HCT116 (cell line): ENCODE measurements at regions not wholly inside any gene's neighbourhood (a gene's known extent, or its start where the extent isn't known, plus 50 kb on each side); places are given as distances from the start of the nearest gene placed in this dataset.

Experiments
- ATAC-seq: fragments of 200-7000 bp; cut with Tn5 transposase; 2 replicates; pipeline ENCODE4 v1.9.1; 2020; ENCODE audit warnings: mild to moderate bottlenecking, moderate library complexity
- BruUV-seq: library from RNA; stranded (reverse); fragments of 400-500 nt; replicated peaks from 2 replicates; lab custom pipeline; 2021; lab: Mats Ljungman, UMichigan
- CTCF ChIA-PET: fragments of 300-600 bp; sonication (Branson Sonifier 250); formaldehyde crosslinking; loops from one replicate; lab custom pipeline; 2021; ENCODE audit warnings: antibody characterized with exemption; lab: Charles Lee
- POLR2A ChIA-PET: fragments of 300-600, 350-600 bp; sonication (Branson Sonifier 250); formaldehyde crosslinking; loops from one replicate; lab custom pipeline; 2021; ENCODE audit warnings: antibody characterized with exemption; lab: Charles Lee
- RAD21 ChIA-PET, 2 experiments: fragments of 300-600 bp; sonication (Branson Sonifier 250); formaldehyde crosslinking; loops; one replicate each; lab custom pipeline; 2023; ENCODE audit warnings: low total read pairs in 2 of 2; ENCODE audit not compliant: uncharacterized antibody in 2 of 2, unreplicated experiment in 2 of 2, low non-redundant PET in 1 of 2; lab: Charles Lee
- DNase-seq: peaks from one replicate; pipeline ENCODE4 v3.0.0-alpha.2; 2010; ENCODE audit warnings: low read depth, low spot score
- H2AFZ ChIP-seq: fragments of 200-600 bp; shearing (Covaris generic), sonication (generic); 2 replicates; pipeline ENCODE4 v1.6.1; 2017; ENCODE audit warnings: low read depth, mixed run types, mixed read lengths, antibody characterized with exemption, low read length; ENCODE audit not compliant: poor library complexity, severe bottlenecking
- H3K27ac ChIP-seq: 2 replicates; pipeline ENCODE4 v1.5.1; 2012; ENCODE audit warnings: low read depth, low read length
- H3K27me3 ChIP-seq: fragments of 200-600 bp; sonication (generic); 2 replicates; pipeline ENCODE4 v1.6.1; 2016; ENCODE audit warnings: mixed run types, low read length, mixed read lengths; ENCODE audit not compliant: insufficient read depth
- H3K36me3 ChIP-seq, 2 experiments: fragments of 200-500 bp in 1 of 2; fragments of 200-600 bp in 1 of 2; sonication (Bioruptor generic) in 1 of 2; sonication (generic) in 1 of 2; 2 replicates each; pipeline versions ENCODE4 v1.5.1 to v1.6.1; 2014 to 2016; ENCODE audit warnings: low read length in 2 of 2, inconsistent platforms in 1 of 2, mixed read lengths in 1 of 2, mixed run types in 1 of 2; ENCODE audit not compliant: insufficient read depth in 2 of 2, control insufficient read depth in 1 of 2
- H3K4me1 ChIP-seq, 2 experiments: fragments of 200-600 bp in 1 of 2; sonication (generic) in 1 of 2; 2 replicates each; pipeline versions ENCODE4 v1.5.1 to v1.6.1; 2012 to 2017; ENCODE audit warnings: low read length in 2 of 2, inconsistent platforms in 1 of 2, mild to moderate bottlenecking in 1 of 2, mixed read lengths in 1 of 2, mixed run types in 1 of 2, moderate library complexity in 1 of 2; ENCODE audit not compliant: insufficient read depth in 2 of 2, control insufficient read depth in 1 of 2
- H3K4me2 ChIP-seq: fragments of 200-600 bp; sonication (generic); 2 replicates; pipeline ENCODE4 v1.6.1; 2017; ENCODE audit warnings: mixed run types, low read length, mixed read lengths
- H3K4me3 ChIP-seq, 2 experiments: fragments of 200-600 bp in 1 of 2; sonication (generic) in 1 of 2; replicated peaks in 1 of 2; 2 replicates each; pipeline ENCODE4 v1.5.1; 2011 to 2016; ENCODE audit warnings: low read length in 2 of 2, control low read depth in 1 of 2, low read depth in 1 of 2, mild to moderate bottlenecking in 1 of 2, mixed read lengths in 1 of 2, mixed run types in 1 of 2
- H3K79me2 ChIP-seq: fragments of 200-600 bp; sonication (generic); 2 replicates; pipeline ENCODE4 v1.6.1; 2017; ENCODE audit warnings: mild to moderate bottlenecking, mixed run types, low read length, moderate library complexity, mixed read lengths; ENCODE audit not compliant: insufficient read depth
- H3K9ac ChIP-seq: fragments of 200-600 bp; sonication (generic); 2 replicates; pipeline ENCODE4 v1.6.1; 2016; ENCODE audit warnings: low read length, mixed read lengths
- H3K9me2 ChIP-seq: fragments of 200-600 bp; sonication (generic), shearing (Covaris generic); 2 replicates; pipeline ENCODE4 v1.6.1; 2017; ENCODE audit warnings: mixed run types, mild to moderate bottlenecking, moderate library complexity; ENCODE audit not compliant: insufficient read depth
- H3K9me3 ChIP-seq, 2 experiments: fragments of 200-500 bp in 1 of 2; fragments of 200-600 bp in 1 of 2; sonication (Bioruptor generic) in 1 of 2; sonication (generic) in 1 of 2; 2 replicates each; pipeline ENCODE4 v1.6.1; 2014 to 2017; ENCODE audit warnings: low read length in 2 of 2, mixed read lengths in 2 of 2, inconsistent platforms in 1 of 2, low read depth in 1 of 2, mild to moderate bottlenecking in 1 of 2, mixed run types in 1 of 2, moderate library complexity in 1 of 2; ENCODE audit not compliant: control insufficient read depth in 1 of 2, insufficient read depth in 1 of 2
- H4K20me1 ChIP-seq: fragments of 200-600 bp; sonication (generic), shearing (Covaris generic); 2 replicates; pipeline ENCODE4 v1.6.1; 2017; ENCODE audit warnings: mixed run types, mild to moderate bottlenecking, moderate library complexity; ENCODE audit not compliant: insufficient read depth
- ATF3 ChIP-seq: IDR thresholded peaks from 2 replicates; pipeline ENCODE4 v1.6.1; 2012
- CEBPB ChIP-seq: IDR thresholded peaks from 2 replicates; pipeline ENCODE4 v1.6.1; 2012; ENCODE audit warnings: low read depth
- CTCF ChIP-seq, 3 experiments: fragments of 200-600 bp in 1 of 3; sonication (generic) in 1 of 3; IDR thresholded peaks in 2 of 3; conservative IDR thresholded peaks in 1 of 3; 2 replicates each; pipeline ENCODE4 v1.5.1; 2012 to 2017; ENCODE audit warnings: low read depth in 2 of 3, low read length in 2 of 3, antibody characterized with exemption in 1 of 3, borderline replicate concordance in 1 of 3, control low read depth in 1 of 3, mild to moderate bottlenecking in 1 of 3, mixed read lengths in 1 of 3, mixed run types in 1 of 3, moderate library complexity in 1 of 3; ENCODE audit not compliant: insufficient read depth in 1 of 3
- EGR1 ChIP-seq: IDR thresholded peaks from 2 replicates; pipeline ENCODE4 v1.6.1; 2012; ENCODE audit warnings: low read depth
- FOSL1 ChIP-seq: IDR thresholded peaks from 2 replicates; pipeline ENCODE4 v1.6.1; 2012; ENCODE audit warnings: low read depth
- JUND ChIP-seq: IDR thresholded peaks from 2 replicates; pipeline ENCODE4 v1.6.1; 2012
- POLR2A ChIP-seq: IDR thresholded peaks from 2 replicates; pipeline ENCODE4 v1.7.0; 2011; ENCODE audit warnings: borderline replicate concordance; ENCODE audit not compliant: insufficient read depth, insufficient read length; ENCODE audit errors: extremely low read depth
- POLR2AphosphoS5 ChIP-seq: IDR thresholded peaks from 2 replicates; pipeline ENCODE4 v1.6.1; 2011; ENCODE audit warnings: mild to moderate bottlenecking, low read depth, low read length, moderate library complexity
- RAD21 ChIP-seq: IDR thresholded peaks from 2 replicates; pipeline ENCODE4 v1.6.1; 2012; ENCODE audit warnings: low read depth, mild to moderate bottlenecking
- SIN3A ChIP-seq: IDR thresholded peaks from 2 replicates; pipeline ENCODE4 v1.6.1; 2012; ENCODE audit warnings: low read depth
- YY1 ChIP-seq: IDR thresholded peaks from 2 replicates; pipeline ENCODE4 v1.6.1; 2011; ENCODE audit warnings: low read length, low read depth, moderate library complexity, mild to moderate bottlenecking; ENCODE audit not compliant: insufficient replicate concordance; ENCODE audit errors: extremely low read depth
- ZBTB33 ChIP-seq: IDR thresholded peaks from 2 replicates; pipeline ENCODE4 v1.6.1; 2011; ENCODE audit warnings: mild to moderate bottlenecking, low read length, moderate library complexity; ENCODE audit not compliant: insufficient replicate concordance; ENCODE audit errors: extremely low read depth
- ZFX ChIP-seq: fragments of 450-650 bp; IDR thresholded peaks from 2 replicates; pipeline ENCODE4 v1.6.1; 2017
- ZNF274 ChIP-seq: fragments of 200-500 bp; sonication (Bioruptor generic); IDR thresholded peaks from 2 replicates; pipeline ENCODE4 v1.6.1; 2014; ENCODE audit warnings: mild to moderate bottlenecking, low read depth, low read length, inconsistent platforms
- intact Hi-C: fragments of 100-400 bp; cut with micrococcal nuclease; formaldehyde crosslinking; loops from 2 replicates; pipeline ENCODE4 v1.10.0; 2022

GRCh38 chr5:91957666-91958065 is 574.5 kb upstream of the ARRDC3 start:
- Histone ChIP-seq H3K4me1 (no peaks in the 10 kb centered on the region), H2AFZ (peak overlapping the region; percentile 16), H4K20me1 (no peaks in the 10 kb centered on the region), H3K36me3 (no peaks in the 10 kb centered on the region), H3K4me3 (no peak overlapping the region), H3K9ac (no peak overlapping the region), H3K9me2 (no peaks in the 10 kb centered on the region), H3K27ac (no peak overlapping the region), H3K79me2 (no peaks in the 10 kb centered on the region), H3K9me3 (no peaks in the 10 kb centered on the region), H3K4me2 (no peak overlapping the region), H3K27me3 (no peaks in the 10 kb centered on the region)
- BruUV-seq = no TSS peak
- intact Hi-C loops = no loop called here
- DNase-seq = peak; percentile 4
- TF ChIP-seq ZFX (no peak), RAD21 (no peak), POLR2A (no peak), EGR1 (no peak), CEBPB (no peak)
- CTCF ChIA-PET = no interaction called here
- POLR2A ChIA-PET = no interaction called here
- no peak for ATAC-seq
- RAD21 ChIA-PET = no interaction called here

GRCh38 chr5:91956738-91957137 is 573.6 kb upstream of the ARRDC3 start:
- Histone ChIP-seq H3K4me3 (no peak overlapping the region), H3K4me2 (no peak overlapping the region), H3K36me3 (no peaks in the 10 kb centered on the region), H4K20me1 (no peaks in the 10 kb centered on the region), H3K4me1 (no peaks in the 10 kb centered on the region), H3K9ac (no peak overlapping the region), H2AFZ (peak overlapping the region; percentile 44), H3K27me3 (no peaks in the 10 kb centered on the region), H3K27ac (no peak overlapping the region), H3K79me2 (no peaks in the 10 kb centered on the region), H3K9me3 (no peaks in the 10 kb centered on the region), H3K9me2 (no peaks in the 10 kb centered on the region)
- ATAC-seq (no peak), DNase-seq (no peak)
- ChIA-PET CTCF (no interaction called here), POLR2A (no interaction called here), RAD21 (no interaction called here)
- BruUV-seq = no TSS peak
- intact Hi-C loops = no loop called here
- TF ChIP-seq ATF3 (no peak), CTCF (IDR thresholded peaks at IDR 0.05 in 2 of 3, conservative IDR thresholded peaks at IDR 0.05 in 1 of 3; ENCODE audit: borderline replicate concordance in 1 of 3, insufficient read depth in 1 of 3, low read depth in 2 of 3, low read length in 2 of 3) (no peak), SIN3A (no peak), RAD21 (no peak), POLR2A (no peak), JUND (no peak), YY1 (no peak), ZBTB33 (no peak), ZNF274 (no peak), POLR2AphosphoS5 (no peak), FOSL1 (no peak), CEBPB (no peak)
